Spleen (tissue), 7 donors: ENCODE measurements at regions not wholly inside any gene's neighbourhood (a gene's known extent, or its start where the extent isn't known, plus 50 kb on each side); places are given as distances from the start of the nearest gene placed in this dataset.

Experiments used
- POLR2A ChIP-seq, 3 donors: fragments of 450-650 bp; IDR thresholded peaks; one replicate each; pipeline ENCODE4 v1.5.1; 2017; ENCODE audit warnings: antibody characterized with exemption in 3 of 3, mild to moderate bottlenecking in 1 of 3
- TF ChIP-seq, protein P1 (sequence below), 11 experiments: fragments of 200-600 bp in 7 of 11; fragments of 450-650 bp in 4 of 11; sonication (generic) in 4 of 11; IDR thresholded peaks in 8 of 11; conservative IDR thresholded peaks in 3 of 11; 1 replicate in 7 of 11; 2 replicates in 4 of 11; pipeline versions ENCODE4 v1.4.0 to v1.8.0; 2016 to 2021; ENCODE audit warnings: antibody characterized with exemption in 11 of 11, inconsistent platforms in 4 of 11, mild to moderate bottlenecking in 1 of 11
- donor health status: DM: no; HTN: no; CAD: no; lungs with moderate emphysema.
- donor health status: DM: no; HTN: no; CAD: no.
- donor health status: DM: no; HTN: no; CAD: no.

- TF ChIP-seq, protein P1, sequence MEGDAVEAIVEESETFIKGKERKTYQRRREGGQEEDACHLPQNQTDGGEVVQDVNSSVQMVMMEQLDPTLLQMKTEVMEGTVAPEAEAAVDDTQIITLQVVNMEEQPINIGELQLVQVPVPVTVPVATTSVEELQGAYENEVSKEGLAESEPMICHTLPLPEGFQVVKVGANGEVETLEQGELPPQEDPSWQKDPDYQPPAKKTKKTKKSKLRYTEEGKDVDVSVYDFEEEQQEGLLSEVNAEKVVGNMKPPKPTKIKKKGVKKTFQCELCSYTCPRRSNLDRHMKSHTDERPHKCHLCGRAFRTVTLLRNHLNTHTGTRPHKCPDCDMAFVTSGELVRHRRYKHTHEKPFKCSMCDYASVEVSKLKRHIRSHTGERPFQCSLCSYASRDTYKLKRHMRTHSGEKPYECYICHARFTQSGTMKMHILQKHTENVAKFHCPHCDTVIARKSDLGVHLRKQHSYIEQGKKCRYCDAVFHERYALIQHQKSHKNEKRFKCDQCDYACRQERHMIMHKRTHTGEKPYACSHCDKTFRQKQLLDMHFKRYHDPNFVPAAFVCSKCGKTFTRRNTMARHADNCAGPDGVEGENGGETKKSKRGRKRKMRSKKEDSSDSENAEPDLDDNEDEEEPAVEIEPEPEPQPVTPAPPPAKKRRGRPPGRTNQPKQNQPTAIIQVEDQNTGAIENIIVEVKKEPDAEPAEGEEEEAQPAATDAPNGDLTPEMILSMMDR (IDR thresholded peaks at IDR 0.05 in 8 of 11, conservative IDR thresholded peaks at IDR 0.05 in 3 of 11) = no peak
- TF ChIP-seq POLR2A (IDR thresholded peaks at IDR 0.05) = no peak
Observed at GRCh38 chr5:97559827-97560598, 377.0 kb upstream of the RIOK2 start.
